GM12891 (cell line): ENCODE measurements at regions not wholly inside any gene's neighbourhood (a gene's known extent, or its start where the extent isn't known, plus 50 kb on each side); places are given as distances from the start of the nearest gene placed in this dataset.

Experiments used
- DNase-seq: peaks from one replicate; pipeline ENCODE4 v3.0.0; 2011; ENCODE audit warnings: low spot score; ENCODE audit not compliant: insufficient read length
- FAIRE-seq: peaks from 2 replicates; lab custom pipeline; 2011; peaks lifted over from hg19 to GRCh38; lab: Jason Lieb, UNC
- PAX5 ChIP-seq: IDR thresholded peaks from 2 replicates; pipeline ENCODE4 v1.6.1; 2011; ENCODE audit warnings: low read length, moderate library complexity, mild to moderate bottlenecking; ENCODE audit not compliant: insufficient read depth, severe bottlenecking
- POLR2A ChIP-seq: IDR thresholded peaks from 2 replicates; pipeline ENCODE4 v1.6.1; 2011; ENCODE audit warnings: low read depth, low read length, control low read depth
- POLR2AphosphoS5 ChIP-seq: IDR thresholded peaks from 2 replicates; pipeline ENCODE4 v1.6.1; 2011; ENCODE audit warnings: low read depth, low read length, control low read depth
- POU2F2 ChIP-seq: IDR thresholded peaks from 2 replicates; pipeline ENCODE4 v1.6.1; 2011; ENCODE audit warnings: low read depth, mild to moderate bottlenecking, control low read depth, low read length, moderate library complexity
- SPI1 ChIP-seq: IDR thresholded peaks from 2 replicates; pipeline ENCODE4 v1.6.1; 2011; ENCODE audit warnings: low read depth, low read length, control low read depth
- TAF1 ChIP-seq: IDR thresholded peaks from 2 replicates; pipeline ENCODE4 v1.6.1; 2011; ENCODE audit warnings: low read depth, low read length, control low read depth

- no peak for DNase-seq
- FAIRE-seq, result no peak
- TF ChIP-seq POU2F2 (no peak), SPI1 (no peak), POLR2A (no peak), POLR2AphosphoS5 (no peak)
Measured at GRCh38 chr2:136361521-136361920, 243.6 kb upstream of the CXCR4 start.

GRCh38 chr2:136360790-136361189 is 242.8 kb upstream of the CXCR4 start:
- no peak for TF ChIP-seq PAX5
- no peak for TF ChIP-seq SPI1
- TF ChIP-seq POLR2A, result no peak
- no peak for TF ChIP-seq TAF1
- TF ChIP-seq POU2F2, result no peak
- no peak for TF ChIP-seq POLR2AphosphoS5
- DNase-seq (no peak), FAIRE-seq (no peak)

- no peak for FAIRE-seq
- TF ChIP-seq PAX5, result no peak
- no peak for TF ChIP-seq SPI1
- TF ChIP-seq POLR2AphosphoS5, result no peak
- no peak for TF ChIP-seq TAF1
- no peak for TF ChIP-seq POLR2A
- TF ChIP-seq POU2F2, result no peak
- no peak for DNase-seq
Measured at GRCh38 chr2:136359121-136359965, 241.4 kb upstream of the CXCR4 start.

GRCh38 chr2:136358576-136358975 is 240.6 kb upstream of the CXCR4 start:
- no peak for FAIRE-seq
- TF ChIP-seq PAX5, result no peak
- no peak for DNase-seq

GRCh38 chr2:136357007-136357380 is 239.0 kb upstream of the CXCR4 start:
- DNase-seq, result no peak
- no peak for FAIRE-seq
- TF ChIP-seq POLR2A, result no peak
- no peak for TF ChIP-seq POLR2AphosphoS5
- no peak for TF ChIP-seq TAF1
- no peak for TF ChIP-seq PAX5
- no peak for TF ChIP-seq SPI1
- no peak for TF ChIP-seq POU2F2

GRCh38 chr2:136356125-136357006 is 238.4 kb upstream of the CXCR4 start:
- TF ChIP-seq POLR2A (no peak), POU2F2 (no peak), TAF1 (no peak)
- FAIRE-seq (no peak), DNase-seq (no peak)

GRCh38 chr2:136351684-136352083 is 233.7 kb upstream of the CXCR4 start:
- TF ChIP-seq POLR2A, result no peak
- TF ChIP-seq TAF1, result no peak
- TF ChIP-seq POU2F2, result no peak
- TF ChIP-seq POLR2AphosphoS5, result no peak
- no peak for TF ChIP-seq PAX5
- no peak for TF ChIP-seq SPI1
- DNase-seq (no peak), FAIRE-seq (no peak)

DNA sequence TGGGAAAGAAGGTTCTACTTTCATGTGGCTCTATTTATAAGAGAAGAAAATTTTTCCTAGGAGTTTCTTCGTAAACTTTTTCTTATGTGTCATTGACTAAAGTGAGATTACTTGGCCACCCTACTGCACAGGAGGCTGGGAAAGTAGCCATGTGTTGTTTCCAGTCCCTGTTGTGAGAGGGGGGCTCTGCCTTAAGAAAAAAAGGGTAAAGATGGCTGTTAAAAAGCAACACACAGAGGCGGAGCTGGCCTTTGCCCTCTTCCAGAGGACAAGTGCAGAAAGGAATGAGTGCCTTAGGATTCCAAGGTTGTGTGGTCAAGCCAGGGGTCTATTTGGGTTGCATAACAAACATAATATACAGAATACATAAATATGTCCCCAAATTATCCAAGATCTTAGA is 230.0 kb upstream of the CXCR4 start:
- no peak for FAIRE-seq
- DNase-seq, result no peak

GRCh38 chr2:136344339-136344738 is 226.4 kb upstream of the CXCR4 start:
- DNase-seq (no peak), FAIRE-seq (no peak)
- no peak for TF ChIP-seq SPI1
- no peak for TF ChIP-seq POU2F2
- no peak for TF ChIP-seq TAF1
- TF ChIP-seq PAX5, result no peak
- TF ChIP-seq POLR2AphosphoS5, result no peak
- TF ChIP-seq POLR2A, result no peak

More for the DNA sequence above, 230.0 kb upstream of the CXCR4 start:
- TF ChIP-seq POU2F2, result no peak
- no peak for TF ChIP-seq PAX5
- no peak for TF ChIP-seq POLR2A
- TF ChIP-seq SPI1, result no peak
- no peak for TF ChIP-seq POLR2AphosphoS5
- TF ChIP-seq TAF1, result no peak

GRCh38 chr2:136342138-136342537 is 224.2 kb upstream of the CXCR4 start:
- FAIRE-seq (no peak), DNase-seq (no peak)
- TF ChIP-seq POLR2A (no peak), SPI1 (no peak), TAF1 (no peak), PAX5 (no peak), POU2F2 (no peak), POLR2AphosphoS5 (no peak)
